Brain microvascular endothelial cell (primary cell): ENCODE measurements at regions not wholly inside any gene's neighbourhood (a gene's known extent, or its start where the extent isn't known, plus 50 kb on each side); places are given as distances from the start of the nearest gene placed in this dataset.

Experiments used
- DNase-seq: peaks from one replicate; pipeline ENCODE4 v3.0.0-alpha.2; 2020
- H3K27ac ChIP-seq: fragments of 250-450 bp; sonication (Bioruptor Pico); 2 replicates; pipeline ENCODE4 v1.5.1; 2020; ENCODE audit warnings: mild to moderate bottlenecking, moderate library complexity
- H3K27me3 ChIP-seq: fragments of 250-450 bp; sonication (Bioruptor Pico); replicated peaks from 2 replicates; pipeline ENCODE4 v1.5.1; 2020; ENCODE audit warnings: mild to moderate bottlenecking
- H3K36me3 ChIP-seq: fragments of 250-450 bp; sonication (Bioruptor Pico); replicated peaks from 2 replicates; pipeline ENCODE4 v1.5.1; 2020; ENCODE audit warnings: mild to moderate bottlenecking
- H3K4me3 ChIP-seq: 2 replicates; pipeline ENCODE4 v1.5.1; 2011; ENCODE audit warnings: low read depth, mild to moderate bottlenecking, control low read depth, low read length, moderate library complexity
- CTCF ChIP-seq: IDR thresholded peaks from 2 replicates; pipeline ENCODE4 v1.5.1; 2011; ENCODE audit warnings: low read depth, mild to moderate bottlenecking, moderate library complexity, low read length, control low read depth, inconsistent platforms; ENCODE audit errors: missing control alignments
- in situ Hi-C: cut with HindIII; loops from 2 replicates; pipeline ENCODE4 v1.10.0; 2017; ENCODE audit warnings: low sequenced_read_pairs, low pct_ligation_motif_present

GRCh38 chr12:25719505-25719904, 166.4 kb upstream of the LMNTD1 start:
- in situ Hi-C loops: no loop called here
- Histone ChIP-seq H3K36me3 (no peaks in the 10 kb centered on the region), H3K27me3 (no peaks in the 10 kb centered on the region), H3K27ac (no peak overlapping the region), H3K4me3 (no peak overlapping the region)
- no peak for DNase-seq
- no peak for TF ChIP-seq CTCF

- Histone ChIP-seq H3K27me3 (no peaks in the 10 kb centered on the region), H3K27ac (no peak overlapping the region), H3K4me3 (no peak overlapping the region), H3K36me3 (no peaks in the 10 kb centered on the region)
- TF ChIP-seq CTCF: no peak
- in situ Hi-C loops: no loop called here
- DNase-seq: no peak
Observed at GRCh38 chr12:25723336-25723735, 170.3 kb upstream of the LMNTD1 start.

GRCh38 chr12:25723921-25724491, 170.9 kb upstream of the LMNTD1 start:
- H3K4me3 ChIP-seq: no peak overlapping the region
- no peak overlapping the region for H3K27ac ChIP-seq
- H3K36me3 ChIP-seq: no peaks in the 10 kb centered on the region
- in situ Hi-C loops: no loop called here
- DNase-seq: no peak
- TF ChIP-seq CTCF: no peak
- H3K27me3 ChIP-seq: no peaks in the 10 kb centered on the region

DNA sequence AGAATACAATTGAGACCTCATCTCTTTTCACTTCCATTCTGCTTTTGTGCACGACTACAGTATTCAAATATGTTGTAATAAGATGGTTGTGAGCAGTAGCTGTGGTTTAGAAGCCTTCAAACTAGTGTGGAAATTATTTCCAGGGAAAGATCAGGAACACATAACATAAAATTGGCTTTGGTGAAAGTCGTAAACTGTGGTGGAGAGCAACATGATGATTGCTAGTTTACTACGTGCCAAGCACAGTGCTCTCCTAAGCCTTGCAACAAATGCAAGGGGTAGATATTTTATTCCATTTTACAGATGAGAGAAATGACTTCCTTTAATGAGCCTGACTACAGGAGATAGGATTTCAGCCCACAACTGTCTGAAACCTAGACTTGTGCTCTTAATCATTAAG, 172.4 kb upstream of the LMNTD1 start:
- Histone ChIP-seq H3K36me3 (no peaks in the 10 kb centered on the region), H3K27me3 (no peaks in the 10 kb centered on the region), H3K4me3 (no peak overlapping the region), H3K27ac (no peak overlapping the region)
- in situ Hi-C loops: no loop called here
- DNase-seq: no peak
- no peak for TF ChIP-seq CTCF

DNA sequence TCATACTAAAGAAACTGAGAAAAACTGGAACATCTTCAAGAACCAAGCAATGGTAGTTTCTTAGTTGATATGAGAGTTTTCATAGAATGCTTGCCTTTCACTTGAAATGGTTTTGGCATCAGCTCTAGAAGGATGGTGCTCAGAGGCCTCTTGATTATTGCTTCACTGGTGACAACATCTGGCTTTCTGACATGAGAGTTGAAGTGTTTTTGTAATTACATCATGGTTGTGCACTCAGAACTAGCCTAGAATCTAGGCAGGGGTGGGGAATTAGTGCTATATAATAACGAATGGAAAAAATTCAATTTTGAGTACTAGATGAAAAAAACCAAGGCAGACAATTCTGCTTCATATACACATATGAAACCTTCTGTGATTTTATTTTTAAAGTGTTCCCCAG, 172.8 kb upstream of the LMNTD1 start:
- in situ Hi-C loops: no loop called here
- DNase-seq: peak; percentile 9

More for the DNA sequence above, 172.8 kb upstream of the LMNTD1 start:
- TF ChIP-seq CTCF: no peak
- no peaks in the 10 kb centered on the region for H3K36me3 ChIP-seq
- no peak overlapping the region for H3K27ac ChIP-seq
- no peaks in the 10 kb centered on the region for H3K27me3 ChIP-seq
- H3K4me3 ChIP-seq: no peak overlapping the region
